ENCODE measurements at regions not wholly inside any gene's neighbourhood (a gene's known extent, or its start where the extent isn't known, plus 50 kb on each side); places are given as distances from the start of the nearest gene placed in this dataset.
A peak's percentile ranks its signal among the peaks of the same experiment; 100 is the strongest.

- TF ChIP-seq CREM (CRISPR knock-in tag; IDR thresholded peaks at IDR 0.05) (no peak), PRDM15 (CRISPR knock-in tag; IDR thresholded peaks at IDR 0.05) (no peak), ZBTB21 (CRISPR knock-in tag; IDR thresholded peaks at IDR 0.05; ENCODE audit: borderline replicate concordance) (no peak), TP53 (CRISPR knock-in tag; IDR thresholded peaks at IDR 0.05) (no peak), RORB (CRISPR knock-in tag; IDR thresholded peaks at IDR 0.05) (no peak), ZNF425 (CRISPR knock-in tag; conservative IDR thresholded peaks at IDR 0.05) (no peak), ZNF416 (CRISPR knock-in tag; IDR thresholded peaks at IDR 0.05) (no peak), KAT7 (CRISPR knock-in tag; IDR thresholded peaks at IDR 0.05; ENCODE audit: borderline replicate concordance) (no peak), ATF2 (CRISPR knock-in tag; IDR thresholded peaks at IDR 0.05; ENCODE audit: borderline replicate concordance, low read depth) (no peak), JAZF1 (CRISPR knock-in tag; IDR thresholded peaks at IDR 0.05) (no peak), GTF2I (CRISPR knock-in tag; conservative IDR thresholded peaks at IDR 0.05) (no peak)
- TF ChIP-seq, protein P1, sequence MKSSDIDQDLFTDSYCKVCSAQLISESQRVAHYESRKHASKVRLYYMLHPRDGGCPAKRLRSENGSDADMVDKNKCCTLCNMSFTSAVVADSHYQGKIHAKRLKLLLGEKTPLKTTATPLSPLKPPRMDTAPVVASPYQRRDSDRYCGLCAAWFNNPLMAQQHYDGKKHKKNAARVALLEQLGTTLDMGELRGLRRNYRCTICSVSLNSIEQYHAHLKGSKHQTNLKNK (CRISPR knock-in tag; IDR thresholded peaks at IDR 0.05), result no peak
- Mint-ChIP-seq H3K27me3 (ENCODE audit: low read depth) (no peaks in the 10 kb centered on the region), H3K4me1 (peaks cover 32% of the 10 kb centered on the region), H3K9me3 (peaks cover 6% of the 10 kb centered on the region; the same call in 1 of the 2 replicates), H3K27ac (no peak overlapping the region), H3K4me3 (no peak overlapping the region), H3K36me3 (peaks cover 5% of the 10 kb centered on the region; the same call in 1 of the 2 replicates)
- CTCF ChIA-PET, result no interaction called here
- POLR2A ChIA-PET, result no interaction called here
- ATAC-seq (no peak), DNase-seq (ENCODE audit: low spot score) (no peak)
These were observed 419.7 kb downstream of the KLF12 start for GRCh38 chr13:73714522-73714921.

DNA sequence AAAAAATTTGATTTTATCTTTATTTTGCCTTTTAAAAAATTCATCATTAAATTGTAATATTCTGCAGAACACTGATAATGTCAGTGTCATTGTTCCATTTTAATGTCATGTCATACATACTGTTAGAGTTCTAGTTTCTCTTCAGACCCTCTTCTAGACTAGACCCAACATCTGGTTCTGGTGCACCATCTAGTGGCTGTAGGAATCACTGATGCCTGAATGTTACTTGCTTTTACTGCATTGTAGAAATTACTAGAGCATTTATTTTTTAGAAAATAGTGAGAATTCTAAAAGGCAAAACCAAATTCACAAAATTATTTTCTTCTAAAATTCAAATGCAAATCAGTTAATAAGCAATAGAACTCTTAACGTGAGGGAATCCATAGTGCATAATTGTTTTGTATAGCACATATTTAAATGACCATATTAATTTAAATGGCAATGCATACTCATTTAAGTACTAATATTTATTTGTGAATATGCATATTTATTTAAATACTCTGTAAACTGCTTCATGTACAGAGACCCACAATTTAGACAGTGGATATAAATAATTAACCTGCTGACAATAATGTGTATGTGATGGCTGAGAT lies 425.7 kb downstream of the KLF12 start:
- Mint-ChIP-seq H3K4me1 (peaks cover 5% of the 10 kb centered on the region; the same call in 1 of the 2 replicates), H3K36me3 (peaks cover 3% of the 10 kb centered on the region; the same call in 1 of the 2 replicates), H3K27me3 (ENCODE audit: low read depth) (no peaks in the 10 kb centered on the region), H3K27ac (no peak overlapping the region), H3K9me3 (peaks cover 6% of the 10 kb centered on the region; the same call in 1 of the 2 replicates), H3K4me3 (no peak overlapping the region)
- DNase-seq (ENCODE audit: low spot score) (peak; percentile 49), ATAC-seq (peak; percentile 85)
- POLR2A ChIA-PET, result no interaction called here
- TF ChIP-seq CTCF (IDR thresholded peaks at IDR 0.05) (peak; percentile 73), FOXJ3 (CRISPR knock-in tag; IDR thresholded peaks at IDR 0.05; ENCODE audit: borderline replicate concordance) (no peak)
- CTCF ChIA-PET, result no interaction called here

All from WTC11 (cell line).